GM19238 (cell line): ENCODE measurements at regions not wholly inside any gene's neighbourhood (a gene's known extent, or its start where the extent isn't known, plus 50 kb on each side); places are given as distances from the start of the nearest gene placed in this dataset.

Experiments
- DNase-seq: peaks from one replicate; pipeline ENCODE4 v3.0.0; 2011; ENCODE audit warnings: low spot score; ENCODE audit not compliant: insufficient read length

GRCh38 chr22:48434156-48434867 lies 1393.4 kb downstream of the BRD1 start:
- DNase-seq: no peak

GRCh38 chr22:48433647-48434046 lies 1394.0 kb downstream of the BRD1 start:
- no peak for DNase-seq

GRCh38 chr22:48432781-48433518 lies 1394.7 kb downstream of the BRD1 start:
- DNase-seq: no peak

GRCh38 chr22:48431536-48432315 lies 1395.9 kb downstream of the BRD1 start:
- no peak for DNase-seq

- no peak for DNase-seq
Measured at GRCh38 chr22:48431014-48431413, 1396.7 kb downstream of the BRD1 start.

- DNase-seq: no peak
Measured at GRCh38 chr22:48429446-48430020, 1398.1 kb downstream of the BRD1 start.

- DNase-seq: no peak
Measured at GRCh38 chr22:48428631-48429371, 1398.9 kb downstream of the BRD1 start.

GRCh38 chr22:48427731-48428211 lies 1399.9 kb downstream of the BRD1 start:
- DNase-seq: no peak

- no peak for DNase-seq
Measured at GRCh38 chr22:48426466-48427380, 1401.0 kb downstream of the BRD1 start.

- DNase-seq: no peak
Measured at GRCh38 chr22:48425641-48426040, 1402.0 kb downstream of the BRD1 start.

- no peak for DNase-seq
Measured at GRCh38 chr22:48425091-48425506, 1402.6 kb downstream of the BRD1 start.

GRCh38 chr22:48424661-48425060 lies 1403.0 kb downstream of the BRD1 start:
- DNase-seq: no peak

- DNase-seq: no peak
Measured at GRCh38 chr22:48424201-48424627, 1403.5 kb downstream of the BRD1 start.

- DNase-seq: no peak
Measured at GRCh38 chr22:48423481-48423911, 1404.2 kb downstream of the BRD1 start.

- no peak for DNase-seq
Measured at GRCh38 chr22:48422900-48423480, 1404.7 kb downstream of the BRD1 start.

GRCh38 chr22:48418831-48419230 lies 1408.8 kb downstream of the BRD1 start:
- no peak for DNase-seq

- no peak for DNase-seq
Measured at GRCh38 chr22:48417225-48418070, 1410.2 kb downstream of the BRD1 start.
